Neuronal stem cell (in vitro differentiated cells): ENCODE measurements at regions not wholly inside any gene's neighbourhood (a gene's known extent, or its start where the extent isn't known, plus 50 kb on each side); places are given as distances from the start of the nearest gene placed in this dataset.
"Not testable (repeated sequence)": the region's sequence is repeated elsewhere in the genome, so short reads cannot be mapped to it uniquely, and the experiment has no call there.

Experiments
- DNase-seq: peaks from one replicate; pipeline ENCODE4 v3.0.0-alpha.2; 2013; ENCODE audit warnings: low spot score
- H2AFZ ChIP-seq: one replicate; pipeline ENCODE4 v1.6.1; 2013; ENCODE audit warnings: mild to moderate bottlenecking, low read length, inconsistent platforms
- H2AK5ac ChIP-seq: 2 replicates; pipeline ENCODE4 v1.6.1; 2013; ENCODE audit warnings: low read depth, mild to moderate bottlenecking, inconsistent platforms, low read length, moderate library complexity, mixed read lengths
- H2BK120ac ChIP-seq: 2 replicates; pipeline ENCODE4 v1.6.1; 2013; ENCODE audit warnings: low read depth, mild to moderate bottlenecking, inconsistent platforms, low read length, moderate library complexity, mixed read lengths
- H2BK12ac ChIP-seq: one replicate; pipeline ENCODE4 v1.6.1; 2013; ENCODE audit warnings: low read length, inconsistent platforms
- H2BK15ac ChIP-seq: 2 replicates; pipeline ENCODE4 v1.6.1; 2013; ENCODE audit warnings: mild to moderate bottlenecking, low read length, inconsistent platforms, mixed read lengths
- H2BK5ac ChIP-seq: one replicate; pipeline ENCODE4 v1.6.1; 2013; ENCODE audit warnings: inconsistent platforms, mild to moderate bottlenecking, low read length, moderate library complexity
- H3K14ac ChIP-seq: one replicate; pipeline ENCODE4 v1.6.1; 2013; ENCODE audit warnings: low read length, inconsistent platforms
- H3K18ac ChIP-seq: 2 replicates; pipeline ENCODE4 v1.6.1; 2013; ENCODE audit warnings: low read length, inconsistent platforms
- H3K23ac ChIP-seq: 2 replicates; pipeline ENCODE4 v1.6.1; 2013; ENCODE audit warnings: low read depth, mild to moderate bottlenecking, mixed read lengths, low read length, inconsistent platforms; ENCODE audit not compliant: poor library complexity
- H3K27ac ChIP-seq: replicated peaks from 3 replicates; pipeline ENCODE4 v1.5.1; 2013; ENCODE audit warnings: low read length, inconsistent platforms
- H3K27me3 ChIP-seq, 3 experiments: 2 replicates each; pipeline ENCODE4 v1.6.1; 2013; ENCODE audit warnings: low read length in 3 of 3, mild to moderate bottlenecking in 2 of 3, inconsistent platforms in 1 of 3, low read depth in 1 of 3, mixed read lengths in 1 of 3, moderate library complexity in 1 of 3; ENCODE audit not compliant: control insufficient read depth in 3 of 3, insufficient read depth in 3 of 3
- H3K36me3 ChIP-seq, 2 donors: replicated peaks in 1 of 2; 2 replicates each; pipeline ENCODE4 v1.6.1; 2013; ENCODE audit warnings: low read length in 2 of 2; ENCODE audit not compliant: control insufficient read depth in 2 of 2, insufficient read depth in 2 of 2
- H3K4ac ChIP-seq: 2 replicates; pipeline ENCODE4 v1.6.1; 2013; ENCODE audit warnings: inconsistent platforms, mild to moderate bottlenecking, low read length, moderate library complexity
- H3K4me1 ChIP-seq, 2 donors: 1 replicate in 1 of 2; 2 replicates in 1 of 2; pipeline ENCODE4 v1.6.1; 2013; ENCODE audit warnings: low read length in 2 of 2, low read depth in 1 of 2; ENCODE audit not compliant: control insufficient read depth in 2 of 2, insufficient read depth in 1 of 2
- H3K4me2 ChIP-seq: one replicate; pipeline ENCODE4 v1.6.1; 2013; ENCODE audit warnings: mild to moderate bottlenecking, low read length, inconsistent platforms; ENCODE audit not compliant: insufficient read depth, poor library complexity, severe bottlenecking
- H3K4me3 ChIP-seq, 2 donors: 2 replicates each; pipeline ENCODE4 v1.5.1; 2013; ENCODE audit warnings: low read length in 2 of 2, mild to moderate bottlenecking in 2 of 2, inconsistent platforms in 1 of 2, moderate library complexity in 1 of 2
- H3K79me1 ChIP-seq: one replicate; pipeline ENCODE4 v1.6.1; 2013; ENCODE audit warnings: low read depth, mild to moderate bottlenecking, inconsistent platforms, low read length, moderate library complexity
- H3K9ac ChIP-seq: one replicate; pipeline ENCODE4 v1.6.1; 2013; ENCODE audit warnings: mild to moderate bottlenecking, low read depth, low read length, inconsistent platforms; ENCODE audit not compliant: poor library complexity
- H3K9me3 ChIP-seq, 2 donors: replicated peaks in 1 of 2; 2 replicates each; pipeline versions ENCODE3 to v1.6.1; 2013; ENCODE audit warnings: low read length in 2 of 2, mild to moderate bottlenecking in 2 of 2, inconsistent platforms in 1 of 2, low read depth in 1 of 2, mixed read lengths in 1 of 2, moderate library complexity in 1 of 2; ENCODE audit not compliant: control insufficient read depth in 2 of 2, insufficient read depth in 1 of 2
- H4K8ac ChIP-seq: one replicate; pipeline ENCODE4 v1.6.1; 2013; ENCODE audit warnings: low read depth, mild to moderate bottlenecking, inconsistent platforms, low read length, moderate library complexity
- H4K91ac ChIP-seq: one replicate; pipeline ENCODE4 v1.6.1; 2013; ENCODE audit warnings: low read length, low read depth, mild to moderate bottlenecking, inconsistent platforms; ENCODE audit not compliant: poor library complexity
- WGBS, 2 donors: extraction: QIAGEN DNeasy Blood & Tissue Kit; methylation state at CpG; one replicate each; pipeline ENCODE4 v1.1.7; 2013; ENCODE audit warnings: missing lambda C conversion rate in 2 of 2, mixed read lengths in 1 of 2; ENCODE audit not compliant: insufficient read length in 2 of 2, insufficient replicate concordance in 1 of 2; ENCODE audit errors: extremely low coverage in 2 of 2; 5-methylcytosine and 5-hydroxymethylcytosine counted together

DNA sequence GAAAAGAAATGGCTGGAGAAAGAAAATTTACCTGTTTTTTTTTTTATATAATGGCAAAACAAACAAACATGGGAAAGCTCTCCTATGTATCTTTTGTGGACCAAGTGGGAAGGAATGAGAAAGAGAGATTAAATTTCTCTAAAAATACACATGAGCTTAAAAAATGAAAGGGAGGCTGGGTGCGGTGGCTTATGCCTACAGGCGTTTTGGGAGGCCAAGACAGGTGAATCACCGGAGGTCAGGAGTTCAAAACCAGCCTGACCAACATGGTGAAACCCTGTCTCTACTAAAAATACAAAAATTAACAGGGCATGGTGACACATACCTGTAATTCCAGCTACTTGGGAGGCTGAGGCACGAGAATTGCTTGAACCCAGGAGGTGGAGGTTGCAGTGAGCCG lies 388.0 kb downstream of the TFAP2B start:
- not testable (repeated sequence) for DNase-seq, H3K4ac ChIP-seq, H3K9me3 ChIP-seq, H3K36me3 ChIP-seq, H4K91ac ChIP-seq, H3K23ac ChIP-seq, H3K18ac ChIP-seq, H3K14ac ChIP-seq, H3K27me3 ChIP-seq, H2BK15ac ChIP-seq, H3K4me2 ChIP-seq, H3K4me3 ChIP-seq, H2AK5ac ChIP-seq, H3K79me1 ChIP-seq, H4K8ac ChIP-seq, H2BK12ac ChIP-seq, H2BK5ac ChIP-seq, H3K4me1 ChIP-seq, H3K9ac ChIP-seq, H3K27ac ChIP-seq, H2BK120ac ChIP-seq, H2AFZ ChIP-seq
- WGBS, 2 donors, result no CpG with 5 or more reads among the region's 5 CpGs

DNA sequence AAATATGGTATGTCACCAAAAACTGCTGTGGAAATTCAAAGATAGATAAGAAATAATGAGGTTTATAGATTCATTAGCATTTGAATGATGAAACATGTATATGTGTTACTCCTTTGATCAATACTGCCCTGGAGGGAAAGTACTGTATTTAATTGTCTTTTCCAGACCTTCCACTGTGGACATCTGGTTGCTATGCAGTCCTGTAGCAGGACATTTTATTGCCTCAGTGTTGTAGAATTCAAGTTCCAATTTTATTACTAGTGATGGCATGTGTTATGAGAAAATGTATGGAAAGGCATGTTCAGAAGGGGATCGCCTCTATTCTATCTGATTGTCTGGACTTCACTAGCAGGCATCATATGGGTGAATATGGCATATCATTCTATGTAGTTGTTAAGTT lies 391.0 kb downstream of the TFAP2B start:
- H3K23ac ChIP-seq, result no peak overlapping the region
- H4K91ac ChIP-seq, result no peak overlapping the region
- no peak overlapping the region for H4K8ac ChIP-seq
- H2AFZ ChIP-seq, result no peak overlapping the region
- no peak overlapping the region for H2BK5ac ChIP-seq
- H3K18ac ChIP-seq, result no peak overlapping the region
- no peaks in the 10 kb centered on the region for H3K27me3 ChIP-seq
- no peak overlapping the region for H3K9ac ChIP-seq
- no peak overlapping the region for H3K4me2 ChIP-seq
- no peak overlapping the region for H3K4me3 ChIP-seq
- no CpG with 5 or more reads among the region's 1 CpG for WGBS, 2 donors
- H3K36me3 ChIP-seq, result no peaks in the 10 kb centered on the region
- H2BK120ac ChIP-seq, result no peak overlapping the region
- no peaks in the 10 kb centered on the region for H3K9me3 ChIP-seq
- no peak overlapping the region for H2BK12ac ChIP-seq
- H3K14ac ChIP-seq, result no peak overlapping the region
- no peaks in the 10 kb centered on the region for H3K79me1 ChIP-seq
- no peak overlapping the region for H3K27ac ChIP-seq
- DNase-seq, result no peak
- H2BK15ac ChIP-seq, result no peak overlapping the region
- no peak overlapping the region for H3K4ac ChIP-seq
- no peak overlapping the region for H2AK5ac ChIP-seq
- H3K4me1 ChIP-seq, result peaks cover 0 to 2% of the 10 kb centered on the region in 2 donors

DNA sequence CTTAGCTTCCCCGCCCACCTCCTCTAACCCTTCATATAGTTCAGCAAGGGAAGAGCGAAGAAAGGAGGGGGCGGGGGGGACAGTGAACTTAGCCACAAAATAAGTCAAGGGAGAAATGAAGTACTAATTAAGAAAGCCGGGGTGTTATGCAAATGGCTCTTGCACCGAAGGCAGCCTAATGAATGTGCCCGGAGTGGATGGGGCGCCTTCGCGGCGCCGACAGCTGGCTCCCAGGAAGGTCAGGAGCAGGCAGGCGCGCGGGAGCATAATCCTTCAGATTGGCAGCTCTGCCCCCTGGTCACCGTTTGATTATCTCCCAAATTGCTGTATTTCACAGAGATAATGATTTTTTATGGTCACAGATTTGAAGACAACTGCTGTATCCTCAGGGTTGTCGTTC lies 395.1 kb downstream of the TFAP2B start:
- Histone ChIP-seq H4K91ac (no peak overlapping the region), H3K18ac (no peak overlapping the region), H3K9me3 (no peaks in the 10 kb centered on the region), H2AFZ (no peak overlapping the region), H2BK12ac (no peak overlapping the region), H2BK15ac (no peak overlapping the region), H3K27ac (no peak overlapping the region), H3K4me3 (no peak overlapping the region), H3K4me2 (peak overlapping the region; percentile 32), H2BK120ac (no peak overlapping the region), H3K36me3 (no peaks in the 10 kb centered on the region), H3K4me1 (peaks cover 0 to 5% of the 10 kb centered on the region in 2 donors), H3K9ac (no peak overlapping the region), H4K8ac (no peak overlapping the region), H3K4ac (no peak overlapping the region), H2AK5ac (no peak overlapping the region), H3K27me3 (no peaks in the 10 kb centered on the region), H2BK5ac (no peak overlapping the region), H3K79me1 (no peaks in the 10 kb centered on the region), H3K14ac (no peak overlapping the region), H3K23ac (no peak overlapping the region)
- DNase-seq, result no peak
- WGBS, 2 donors, result no CpG with 5 or more reads among the region's 16 CpGs

DNA sequence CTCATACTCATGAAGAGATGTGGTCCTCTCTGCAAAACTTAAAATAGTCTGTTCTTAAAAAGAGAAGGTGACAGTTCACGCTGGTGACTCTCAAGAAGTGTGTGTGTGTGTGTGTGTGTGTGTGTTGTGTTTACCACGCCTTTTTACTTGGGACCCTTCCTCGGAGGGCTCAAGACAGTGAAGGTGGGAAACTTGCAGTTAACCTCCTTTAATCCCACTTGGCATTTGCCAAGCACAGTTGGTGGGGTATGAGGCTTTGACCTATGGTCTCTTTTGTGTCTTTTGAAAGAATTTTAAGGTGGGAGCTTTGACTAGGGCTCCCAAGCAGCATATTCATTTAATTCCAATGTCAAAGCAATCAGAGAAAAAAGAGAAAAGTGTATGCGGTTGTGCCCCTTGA lies 395.8 kb downstream of the TFAP2B start:
- Histone ChIP-seq H3K4me1 (peaks cover 0 to 5% of the 10 kb centered on the region in 2 donors), H2BK5ac (no peak overlapping the region), H2AFZ (no peak overlapping the region), H3K4me2 (no peak overlapping the region), H3K27ac (no peak overlapping the region), H3K18ac (no peak overlapping the region), H2AK5ac (no peak overlapping the region), H3K4me3 (no peak overlapping the region), H4K91ac (no peak overlapping the region), H2BK15ac (no peak overlapping the region), H3K4ac (no peak overlapping the region), H3K9me3 (no peaks in the 10 kb centered on the region), H3K79me1 (no peaks in the 10 kb centered on the region), H3K9ac (no peak overlapping the region), H3K27me3 (no peaks in the 10 kb centered on the region), H2BK120ac (no peak overlapping the region), H2BK12ac (no peak overlapping the region), H3K23ac (no peak overlapping the region), H4K8ac (no peak overlapping the region), H3K14ac (no peak overlapping the region), H3K36me3 (no peaks in the 10 kb centered on the region)
- no CpG with 5 or more reads among the region's 4 CpGs for WGBS, 2 donors
- DNase-seq, result no peak
